Panc1 (cell line): ENCODE measurements at regions not wholly inside any gene's neighbourhood (a gene's known extent, or its start where the extent isn't known, plus 50 kb on each side); places are given as distances from the start of the nearest gene placed in this dataset.

ENCODE experiments used
- CTCF ChIP-seq: fragments of 450-650 bp; IDR thresholded peaks from 2 replicates; pipeline ENCODE4 v1.5.1; 2017; ENCODE audit warnings: mild to moderate bottlenecking
- POLR2AphosphoS5 ChIP-seq: IDR thresholded peaks from 2 replicates; pipeline ENCODE4 v1.6.1; 2012; ENCODE audit warnings: mild to moderate bottlenecking, low read depth, low read length, moderate library complexity

- TF ChIP-seq CTCF: no peak
- TF ChIP-seq POLR2AphosphoS5: no peak
Measured at GRCh38 chr17:72183194-72183685, 62.4 kb downstream of the SOX9 start.
